A673 (cell line): ENCODE measurements at regions not wholly inside any gene's neighbourhood (a gene's known extent, or its start where the extent isn't known, plus 50 kb on each side); places are given as distances from the start of the nearest gene placed in this dataset.

ENCODE experiments used
- BruUV-seq: library from RNA; stranded (reverse); fragments of 400-500 nt; replicated peaks from 2 replicates; lab custom pipeline; 2021; lab: Mats Ljungman, UMichigan
- CTCF ChIA-PET: fragments of 300-600 bp; sonication (Branson Sonifier 250); formaldehyde crosslinking; loops from one replicate; lab custom pipeline; 2022; ENCODE audit warnings: antibody characterized with exemption; lab: Charles Lee
- POLR2A ChIA-PET: fragments of 300-600 bp; sonication (Branson Sonifier 250); formaldehyde crosslinking; loops from one replicate; lab custom pipeline; 2022; ENCODE audit warnings: antibody characterized with exemption; ENCODE audit not compliant: low non-redundant PET; lab: Charles Lee
- DNase-seq: peaks from one replicate; pipeline ENCODE4 v3.0.0-alpha.2; 2015; ENCODE audit warnings: low spot score
- H3K27ac ChIP-seq: fragments of 200-600 bp; sonication (generic); 2 replicates; pipeline ENCODE4 v1.5.1; 2016; ENCODE audit warnings: mixed run types, low read depth, mild to moderate bottlenecking, mixed read lengths, antibody characterized with exemption, low read length; ENCODE audit not compliant: poor library complexity, severe bottlenecking
- H3K27me3 ChIP-seq: fragments of 200-600 bp; sonication (generic); replicated peaks from 2 replicates; pipeline ENCODE4 v1.6.1; 2017; ENCODE audit warnings: mixed run types, low read depth, mild to moderate bottlenecking, mixed read lengths, antibody characterized with exemption, low read length; ENCODE audit not compliant: insufficient read depth, poor library complexity
- H3K36me3 ChIP-seq: fragments of 200-600 bp; sonication (generic); 2 replicates; pipeline ENCODE4 v1.6.1; 2016; ENCODE audit warnings: mixed run types, mild to moderate bottlenecking, mixed read lengths, antibody characterized with exemption, low read length; ENCODE audit not compliant: insufficient read depth, poor library complexity, severe bottlenecking
- H3K4me1 ChIP-seq: fragments of 200-600 bp; sonication (generic); 2 replicates; pipeline ENCODE4 v1.6.1; 2017; ENCODE audit warnings: mixed run types, mild to moderate bottlenecking, mixed read lengths, antibody characterized with exemption, low read length; ENCODE audit not compliant: insufficient read depth, poor library complexity, severe bottlenecking
- H3K4me3 ChIP-seq: fragments of 200-600 bp; sonication (generic); 2 replicates; pipeline ENCODE4 v1.5.1; 2016; ENCODE audit warnings: low read depth, mixed run types, mild to moderate bottlenecking, mixed read lengths, low read length; ENCODE audit not compliant: poor library complexity, severe bottlenecking
- H3K9me3 ChIP-seq: fragments of 200-600 bp; sonication (generic); 2 replicates; pipeline ENCODE4 v1.6.1; 2016; ENCODE audit warnings: mixed run types, low read depth, mild to moderate bottlenecking, mixed read lengths, antibody characterized with exemption, low read length; ENCODE audit not compliant: poor library complexity, severe bottlenecking
- EZH2 ChIP-seq: fragments of 200-600 bp; sonication (generic); IDR thresholded peaks from 2 replicates; pipeline ENCODE4 v1.6.1; 2017; ENCODE audit warnings: borderline replicate concordance, low read depth, mild to moderate bottlenecking, mixed read lengths, antibody characterized with exemption, low read length; ENCODE audit not compliant: poor library complexity, severe bottlenecking
- intact Hi-C: fragments of 100-400 bp; cut with micrococcal nuclease; formaldehyde crosslinking; loops from one replicate; pipeline ENCODE4 v1.10.0; 2022; ENCODE audit not compliant: unreplicated experiment
- TF ChIP-seq, protein P1 (sequence below): fragments of 300-800, 200-600 bp; sonication (generic); conservative IDR thresholded peaks from 2 replicates; pipeline ENCODE4 v1.5.1; 2017; ENCODE audit warnings: low read depth, mild to moderate bottlenecking, antibody characterized with exemption, low read length, moderate library complexity, mixed read lengths

DNA sequence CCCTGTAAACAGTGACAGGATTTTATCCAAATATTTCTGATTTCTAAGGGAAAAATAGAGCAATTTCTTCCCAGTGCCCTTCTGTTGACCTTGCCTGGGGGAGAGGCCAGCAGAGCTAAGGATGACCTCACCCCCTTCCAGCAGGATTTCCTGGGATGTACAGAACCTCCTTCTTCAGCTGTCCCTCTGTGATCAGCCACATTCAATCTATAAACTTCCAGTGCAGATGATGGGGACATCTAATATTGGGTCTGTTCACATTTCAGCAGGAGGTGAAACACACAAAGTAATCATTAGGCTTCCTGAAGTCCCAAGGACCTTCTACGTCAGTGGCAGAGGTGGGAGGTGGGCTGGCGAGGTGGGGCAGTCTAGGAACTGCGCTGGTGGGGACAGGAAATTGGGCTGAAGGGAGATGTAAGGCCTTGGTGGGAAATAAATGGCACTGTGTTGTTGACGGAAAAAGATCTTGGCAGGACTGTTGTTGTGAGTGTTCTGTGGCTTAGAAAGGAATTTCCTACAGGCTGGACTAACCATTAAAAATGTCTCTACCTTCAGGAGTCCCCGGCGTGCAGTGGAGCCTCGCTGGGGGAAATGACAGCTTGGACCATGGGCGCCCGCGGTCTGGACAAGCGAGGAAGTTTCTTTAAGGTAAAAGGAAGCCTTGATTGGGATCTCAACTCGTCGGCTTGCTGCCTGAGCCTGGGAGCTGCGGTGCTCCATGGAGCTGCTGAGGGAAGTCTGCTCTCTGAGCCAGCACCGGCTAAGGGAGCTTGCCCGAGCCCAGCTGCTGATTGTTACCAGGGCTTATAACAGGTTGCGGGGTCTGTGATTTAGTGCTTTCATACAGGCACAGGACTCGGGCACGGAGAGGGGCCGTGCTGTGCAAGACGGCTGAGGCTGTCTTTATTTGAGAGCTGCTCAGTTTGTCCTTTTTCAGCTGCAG lies 127.9 kb upstream of the NAA20 start:
- BruUV-seq: no TSS peak
- peaks cover 12% of the 10 kb centered on the region for H3K4me1 ChIP-seq
- no peak overlapping the region for H3K4me3 ChIP-seq
- no peak for DNase-seq
- no peak overlapping the region for H3K27ac ChIP-seq
- POLR2A ChIA-PET: no interaction called here
- no peaks in the 10 kb centered on the region for H3K9me3 ChIP-seq
- TF ChIP-seq, protein P1, sequence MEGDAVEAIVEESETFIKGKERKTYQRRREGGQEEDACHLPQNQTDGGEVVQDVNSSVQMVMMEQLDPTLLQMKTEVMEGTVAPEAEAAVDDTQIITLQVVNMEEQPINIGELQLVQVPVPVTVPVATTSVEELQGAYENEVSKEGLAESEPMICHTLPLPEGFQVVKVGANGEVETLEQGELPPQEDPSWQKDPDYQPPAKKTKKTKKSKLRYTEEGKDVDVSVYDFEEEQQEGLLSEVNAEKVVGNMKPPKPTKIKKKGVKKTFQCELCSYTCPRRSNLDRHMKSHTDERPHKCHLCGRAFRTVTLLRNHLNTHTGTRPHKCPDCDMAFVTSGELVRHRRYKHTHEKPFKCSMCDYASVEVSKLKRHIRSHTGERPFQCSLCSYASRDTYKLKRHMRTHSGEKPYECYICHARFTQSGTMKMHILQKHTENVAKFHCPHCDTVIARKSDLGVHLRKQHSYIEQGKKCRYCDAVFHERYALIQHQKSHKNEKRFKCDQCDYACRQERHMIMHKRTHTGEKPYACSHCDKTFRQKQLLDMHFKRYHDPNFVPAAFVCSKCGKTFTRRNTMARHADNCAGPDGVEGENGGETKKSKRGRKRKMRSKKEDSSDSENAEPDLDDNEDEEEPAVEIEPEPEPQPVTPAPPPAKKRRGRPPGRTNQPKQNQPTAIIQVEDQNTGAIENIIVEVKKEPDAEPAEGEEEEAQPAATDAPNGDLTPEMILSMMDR: no peak
- no peak for TF ChIP-seq EZH2
- CTCF ChIA-PET: no interaction called here
- no peaks in the 10 kb centered on the region for H3K36me3 ChIP-seq
- intact Hi-C loops: no loop called here
- H3K27me3 ChIP-seq: no peaks in the 10 kb centered on the region

DNA sequence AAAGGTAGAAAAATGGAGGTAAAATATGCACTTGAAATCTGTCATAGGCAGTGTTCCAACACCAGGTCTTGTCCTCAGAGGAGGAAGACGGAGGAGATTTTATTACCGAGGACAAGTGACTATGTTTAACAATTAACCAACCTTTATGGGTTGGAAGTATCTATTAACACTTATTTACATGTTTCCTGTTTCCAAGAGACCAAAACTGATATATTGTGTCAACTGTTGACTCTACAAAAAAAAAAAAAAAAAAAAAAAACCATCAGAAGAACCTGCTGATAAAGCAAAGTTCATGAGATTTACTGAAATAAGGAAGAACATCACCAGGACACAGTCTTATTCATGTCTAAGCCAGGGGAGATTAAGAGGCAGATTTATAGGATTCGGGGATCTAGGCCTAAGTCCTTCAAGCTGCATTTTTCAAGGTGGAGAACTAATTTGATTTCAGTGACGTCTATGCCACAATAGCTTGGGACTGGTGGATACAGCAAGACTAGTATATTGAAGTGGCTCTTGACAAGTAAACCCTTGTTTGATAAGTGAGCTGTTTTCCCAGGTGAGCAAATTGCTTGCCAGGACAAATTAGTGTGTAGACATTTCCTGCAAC lies 126.6 kb upstream of the NAA20 start:
- Histone ChIP-seq H3K4me1 (peaks cover 10% of the 10 kb centered on the region), H3K4me3 (no peak overlapping the region), H3K36me3 (no peaks in the 10 kb centered on the region), H3K9me3 (no peaks in the 10 kb centered on the region), H3K27ac (no peak overlapping the region), H3K27me3 (no peaks in the 10 kb centered on the region)
- POLR2A ChIA-PET: interaction anchor here (0.7 kb wide), 1 partner anchor 79 kb away, joined by 5 read pairs; no protein-coding TSS in a partner anchor
- TF ChIP-seq EZH2: no peak
- TF ChIP-seq, protein P1: no peak
- CTCF ChIA-PET: no interaction called here
- intact Hi-C loops: no loop called here
- DNase-seq: no peak
- BruUV-seq: no TSS peak

DNA sequence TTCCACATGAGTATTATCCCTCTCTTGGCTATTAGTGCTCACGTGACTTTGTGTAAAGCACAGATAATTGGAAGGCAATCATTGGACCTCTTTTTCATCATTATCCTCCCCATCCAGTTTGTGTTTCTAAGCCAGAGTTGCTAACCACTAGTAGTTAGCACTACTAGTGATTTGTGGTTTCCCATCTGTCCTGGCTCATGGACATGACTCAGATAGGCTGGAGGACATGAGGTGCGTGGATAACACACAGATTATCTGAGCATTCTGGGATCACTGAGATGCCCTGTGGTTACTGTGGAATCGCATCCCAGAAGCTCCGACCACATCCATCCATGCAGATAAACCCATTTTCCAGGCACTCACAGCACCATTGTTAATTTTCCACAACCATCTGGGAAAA lies 123.8 kb upstream of the NAA20 start:
- Histone ChIP-seq H3K4me1 (no peaks in the 10 kb centered on the region), H3K4me3 (no peak overlapping the region), H3K9me3 (no peaks in the 10 kb centered on the region), H3K36me3 (no peaks in the 10 kb centered on the region), H3K27ac (no peak overlapping the region), H3K27me3 (no peaks in the 10 kb centered on the region)
- CTCF ChIA-PET: no interaction called here
- POLR2A ChIA-PET: no interaction called here
- no peak for DNase-seq
- intact Hi-C loops: no loop called here
- BruUV-seq: no TSS peak
- no peak for TF ChIP-seq EZH2
- TF ChIP-seq, protein P1: no peak
